HG03342 (cell line): ENCODE measurements at regions not wholly inside any gene's neighbourhood (a gene's known extent, or its start where the extent isn't known, plus 50 kb on each side); places are given as distances from the start of the nearest gene placed in this dataset.
"Not testable (repeated sequence)": the region's sequence is repeated elsewhere in the genome, so short reads cannot be mapped to it uniquely, and the experiment has no call there.

Experiments
- ATAC-seq: cut with Tn5 transposase; IDR thresholded peaks from one replicate; pipeline ENCODE4 v1.9.1; 2021; ENCODE audit warnings: mild to moderate bottlenecking, moderate library complexity; ENCODE audit not compliant: unreplicated experiment

GRCh38 chr1:70745199-70745598 is 302.4 kb downstream of the PTGER3 start:
- ATAC-seq, result no peak

DNA sequence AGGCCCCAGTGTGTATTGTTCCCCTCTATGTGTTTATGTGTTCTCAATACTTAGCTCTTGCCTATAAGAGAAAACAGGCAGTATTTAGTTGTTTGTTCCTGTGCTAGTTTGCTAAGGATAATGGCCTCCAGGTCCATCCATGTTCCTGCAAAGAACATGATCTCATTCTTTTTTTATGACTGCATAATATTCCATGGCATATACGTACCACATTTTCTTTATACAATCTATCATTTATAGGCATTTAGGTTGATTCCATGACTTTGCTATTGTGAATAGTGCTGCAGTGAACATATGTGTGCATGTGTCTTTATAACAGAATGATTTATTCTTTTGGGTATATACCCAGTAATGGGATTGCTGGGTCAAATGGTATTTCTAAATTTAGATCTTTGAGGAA is 301.6 kb downstream of the PTGER3 start:
- not testable (repeated sequence) for ATAC-seq

DNA sequence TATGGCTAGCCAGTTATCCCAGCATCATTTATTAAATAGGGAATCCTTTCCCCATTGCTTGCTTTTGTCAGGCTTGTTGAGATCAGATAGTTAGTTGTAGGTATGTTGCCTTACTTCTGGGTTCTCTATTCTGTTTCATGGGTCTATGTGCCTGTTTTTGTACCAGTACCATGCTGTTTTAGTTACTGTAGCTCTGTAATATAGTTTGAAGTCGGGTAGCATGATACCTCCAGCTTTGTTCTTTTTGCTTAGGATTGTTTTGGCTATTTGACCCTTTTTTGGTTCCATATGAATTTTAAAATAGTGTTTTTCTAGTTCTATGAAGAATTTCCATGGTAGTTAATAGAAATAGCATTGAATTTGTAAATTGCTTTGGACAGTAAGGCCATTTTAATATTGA is 300.5 kb downstream of the PTGER3 start:
- not testable (repeated sequence) for ATAC-seq

DNA sequence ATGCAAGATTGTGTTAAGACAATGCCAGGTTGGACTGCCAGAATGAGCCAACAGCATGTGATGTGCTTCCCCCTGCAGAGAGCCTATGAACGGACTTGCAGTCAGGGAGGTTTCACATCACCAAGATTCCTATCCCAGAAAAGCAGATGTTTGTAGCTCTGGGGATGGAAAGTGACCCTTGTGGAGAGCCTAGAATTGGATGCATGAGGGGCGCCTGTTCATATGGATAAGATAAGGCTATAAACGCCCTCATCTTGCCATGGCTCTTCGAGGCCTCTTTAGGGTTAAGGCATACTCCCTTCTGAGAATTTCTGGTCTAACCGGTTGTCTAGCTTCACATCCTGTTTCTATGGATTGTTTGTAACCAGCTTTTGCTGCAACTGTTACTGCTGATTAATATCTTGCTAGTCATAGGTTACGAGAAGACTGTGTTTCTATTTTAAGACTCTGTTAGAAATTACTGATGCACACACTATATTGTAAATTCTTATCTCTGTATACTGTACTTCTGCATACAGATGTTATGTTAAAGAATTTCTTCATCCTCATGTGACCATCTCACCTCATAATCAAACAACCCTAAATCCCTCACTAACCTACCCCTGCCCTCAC is 295.8 kb downstream of the PTGER3 start:
- not testable (repeated sequence) for ATAC-seq

- no peak for ATAC-seq
Measured at GRCh38 chr1:70754701-70755100, 292.9 kb downstream of the PTGER3 start.

GRCh38 chr1:70760154-70760553 is 287.5 kb downstream of the PTGER3 start:
- ATAC-seq, result no peak

DNA sequence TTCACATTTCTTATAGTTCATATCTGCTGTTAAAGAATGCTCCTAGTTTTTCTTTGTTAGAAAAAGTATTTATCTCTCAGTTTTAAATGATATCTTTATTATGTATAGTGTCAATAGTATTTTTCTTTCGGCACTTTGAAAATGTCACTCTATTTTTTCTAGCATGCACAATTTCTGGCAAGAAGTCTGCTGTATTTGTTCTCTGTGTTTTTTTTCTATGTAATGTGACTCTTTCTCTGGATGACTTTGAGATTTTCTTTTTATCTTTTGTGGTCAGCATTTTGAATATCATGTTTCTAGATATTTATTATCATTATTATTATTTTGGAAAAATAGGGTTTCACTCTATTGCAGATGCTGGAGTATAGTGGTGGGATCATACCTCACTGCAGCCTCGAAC is 285.2 kb downstream of the PTGER3 start:
- no peak for ATAC-seq

DNA sequence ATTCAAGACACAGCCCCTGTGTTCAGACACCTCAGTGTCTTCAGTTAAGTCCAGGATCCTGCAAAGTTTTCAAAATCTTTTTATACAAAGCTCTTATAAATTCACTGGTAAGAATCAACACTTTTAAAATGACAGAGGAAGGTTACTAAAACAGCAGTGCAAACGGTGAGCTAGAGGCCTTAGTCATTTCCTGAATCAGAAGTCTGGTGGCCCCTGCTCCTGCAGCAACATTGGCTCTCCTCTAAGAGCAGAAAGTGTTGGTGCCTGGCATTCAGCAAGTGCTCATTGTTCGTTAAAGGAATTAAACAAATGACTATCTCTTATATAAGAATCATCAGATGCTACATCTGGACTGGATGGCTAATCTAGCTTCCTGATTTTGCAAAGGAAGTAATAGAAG is 282.9 kb downstream of the PTGER3 start:
- no peak for ATAC-seq

GRCh38 chr1:70767377-70767776 is 280.2 kb downstream of the PTGER3 start:
- ATAC-seq, result no peak

GRCh38 chr1:70768216-70768615 is 279.4 kb downstream of the PTGER3 start:
- ATAC-seq, result no peak

DNA sequence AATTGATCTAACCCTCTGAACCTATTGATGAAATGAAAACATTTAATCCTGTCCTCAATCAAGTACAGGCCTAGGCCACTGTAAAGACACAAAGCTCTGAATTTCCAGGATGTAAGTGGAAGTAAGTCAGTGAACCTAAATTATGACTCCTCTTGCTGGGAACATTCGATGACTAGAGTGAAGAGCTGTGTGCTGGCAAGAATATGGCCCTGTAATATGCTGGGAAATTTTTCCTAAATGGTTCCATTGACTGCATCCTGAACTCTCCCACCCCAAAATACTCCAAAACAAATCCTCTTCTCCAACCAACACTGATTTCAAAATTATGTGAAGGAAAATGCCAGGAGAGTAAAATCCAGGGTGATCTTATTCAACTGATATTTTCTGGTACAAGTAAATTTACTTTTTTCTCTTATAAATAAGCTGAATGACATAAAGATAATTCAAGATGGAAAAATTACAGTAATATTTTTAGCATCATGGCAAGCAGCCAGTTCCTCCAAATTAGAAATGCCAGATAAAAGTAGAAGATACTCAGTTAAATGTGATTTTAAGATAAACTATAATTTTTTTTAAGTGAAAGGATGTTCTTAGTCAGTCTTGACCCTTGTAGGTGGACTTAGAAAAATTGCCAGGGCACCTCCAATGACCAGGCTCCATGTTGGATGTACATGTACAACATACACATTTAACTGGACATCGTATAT is 269.4 kb downstream of the PTGER3 start:
- no peak for ATAC-seq

GRCh38 chr1:70778934-70779333 is 268.7 kb downstream of the PTGER3 start:
- ATAC-seq, result no peak

GRCh38 chr1:70779571-70779970 is 268.0 kb downstream of the PTGER3 start:
- no peak for ATAC-seq

DNA sequence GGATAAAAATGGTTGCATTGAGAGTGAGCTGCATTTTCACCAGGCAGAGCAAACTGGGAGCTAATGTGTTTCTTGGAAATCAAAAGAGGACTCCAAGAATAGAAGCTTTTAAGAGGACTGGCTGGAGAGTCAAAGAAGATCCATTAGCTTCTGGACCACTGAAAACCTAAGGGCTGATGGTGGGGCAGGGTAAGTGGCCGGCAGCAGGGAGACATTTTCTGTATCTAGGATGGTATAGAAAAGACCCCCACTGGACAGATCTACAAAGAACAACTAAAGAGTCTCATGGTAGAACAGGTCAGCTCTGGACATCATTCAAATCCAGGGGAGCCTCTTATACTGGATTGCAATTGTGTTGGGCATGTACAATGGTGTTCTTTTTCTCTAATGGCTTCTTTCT is 262.3 kb downstream of the PTGER3 start:
- no peak for ATAC-seq

GRCh38 chr1:70790232-70790923 is 257.2 kb downstream of the PTGER3 start:
- ATAC-seq, result no peak

DNA sequence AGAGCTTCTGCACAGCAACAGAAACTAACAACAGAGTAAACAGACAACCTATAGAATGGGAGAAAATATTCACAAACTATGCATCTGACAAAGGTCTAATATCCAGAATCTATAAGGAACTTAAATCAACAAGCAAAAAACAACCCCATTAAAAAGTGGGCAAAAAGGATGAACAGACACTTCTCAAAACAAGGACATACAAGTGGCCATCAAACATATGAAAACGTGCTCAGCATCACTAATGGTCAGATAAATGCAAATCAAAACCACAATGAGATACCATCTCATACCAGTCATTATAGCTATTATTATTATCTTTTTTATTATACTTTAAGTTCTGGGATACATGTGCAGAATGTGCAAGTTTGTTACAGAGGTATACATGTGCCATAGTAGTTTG is 252.6 kb downstream of the PTGER3 start:
- not testable (repeated sequence) for ATAC-seq

- ATAC-seq, result not testable (repeated sequence)
Measured at GRCh38 chr1:70796298-70796697, 251.3 kb downstream of the PTGER3 start.

GRCh38 chr1:70802625-70803024 is 245.0 kb downstream of the PTGER3 start:
- not testable (repeated sequence) for ATAC-seq

DNA sequence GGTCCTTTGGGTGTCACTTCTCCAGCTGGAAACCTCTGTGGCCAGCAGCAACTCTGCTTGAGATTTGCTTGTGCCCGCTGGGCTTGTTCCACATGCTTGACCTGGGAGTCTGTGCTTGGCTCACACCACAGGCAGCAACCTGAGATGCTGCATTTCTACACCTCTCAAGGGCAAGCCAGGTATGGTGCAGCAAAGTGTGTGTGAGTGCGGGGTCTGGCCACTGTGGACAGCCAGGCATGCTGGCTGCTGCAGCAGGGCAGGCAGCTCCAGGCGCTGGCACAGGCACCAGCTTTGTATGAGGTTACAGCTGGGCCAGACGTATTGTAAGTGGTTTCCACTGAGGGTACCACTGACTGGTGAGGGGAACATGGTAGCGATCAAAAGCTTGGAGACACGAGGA is 242.0 kb downstream of the PTGER3 start:
- ATAC-seq, result no peak

- no peak for ATAC-seq
Measured at GRCh38 chr1:70807088-70807664, 240.4 kb downstream of the PTGER3 start.

GRCh38 chr1:70809069-70809468 is 238.5 kb downstream of the PTGER3 start:
- no peak for ATAC-seq

GRCh38 chr1:70811815-70812214 is 235.8 kb downstream of the PTGER3 start:
- no peak for ATAC-seq
